Gastrocnemius medialis (tissue), 4 donors: ENCODE measurements at regions not wholly inside any gene's neighbourhood (a gene's known extent, or its start where the extent isn't known, plus 50 kb on each side); places are given as distances from the start of the nearest gene placed in this dataset.

ENCODE experiments used
- CTCF ChIP-seq, 5 experiments: fragments of 450-650 bp in 3 of 5; fragments of 200-600 bp in 2 of 5; sonication (generic) in 2 of 5; IDR thresholded peaks in 4 of 5; conservative IDR thresholded peaks in 1 of 5; 1 replicate in 4 of 5; 2 replicates in 1 of 5; pipeline ENCODE4 v1.5.1; 2016 to 2019; ENCODE audit warnings: antibody characterized with exemption in 5 of 5, mild to moderate bottlenecking in 3 of 5, moderate library complexity in 3 of 5
- POLR2A ChIP-seq, 2 donors: fragments of 450-650 bp; IDR thresholded peaks; one replicate each; pipeline ENCODE4 v1.6.1; 2017; ENCODE audit warnings: antibody characterized with exemption in 2 of 2, mild to moderate bottlenecking in 2 of 2, moderate library complexity in 2 of 2

- no peak for TF ChIP-seq CTCF (IDR thresholded peaks at IDR 0.05 in 4 of 5, conservative IDR thresholded peaks at IDR 0.05 in 1 of 5)
- no peak for TF ChIP-seq POLR2A (IDR thresholded peaks at IDR 0.05)
These were observed 141.6 kb upstream of the ITGA6 start for GRCh38 chr2:172285760-172286159.
